ENCODE measurements at regions not wholly inside any gene's neighbourhood (a gene's known extent, or its start where the extent isn't known, plus 50 kb on each side); places are given as distances from the start of the nearest gene placed in this dataset.
A peak's percentile ranks its signal among the peaks of the same experiment; 100 is the strongest.

DNA sequence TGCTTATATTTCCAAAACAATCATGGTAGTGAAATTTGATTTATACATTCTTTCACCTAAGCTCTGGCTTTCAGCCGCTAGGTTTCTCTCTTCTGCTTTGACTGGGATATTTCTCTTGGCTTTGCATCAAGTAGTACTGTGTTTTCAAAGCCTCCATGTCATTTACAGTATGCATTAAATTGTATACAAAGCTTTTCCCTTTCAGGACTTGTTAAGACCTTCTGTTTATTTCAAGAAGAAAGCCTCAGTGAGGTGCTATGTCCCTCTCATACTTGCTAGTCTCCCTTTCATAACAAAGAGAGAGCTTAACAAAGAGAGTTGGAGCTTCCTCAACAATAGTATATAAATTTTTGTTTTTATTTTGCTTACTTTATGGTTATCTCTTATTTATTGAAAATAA is 84.2 kb upstream of the SLC25A26 start:
- TF ChIP-seq, protein P1, sequence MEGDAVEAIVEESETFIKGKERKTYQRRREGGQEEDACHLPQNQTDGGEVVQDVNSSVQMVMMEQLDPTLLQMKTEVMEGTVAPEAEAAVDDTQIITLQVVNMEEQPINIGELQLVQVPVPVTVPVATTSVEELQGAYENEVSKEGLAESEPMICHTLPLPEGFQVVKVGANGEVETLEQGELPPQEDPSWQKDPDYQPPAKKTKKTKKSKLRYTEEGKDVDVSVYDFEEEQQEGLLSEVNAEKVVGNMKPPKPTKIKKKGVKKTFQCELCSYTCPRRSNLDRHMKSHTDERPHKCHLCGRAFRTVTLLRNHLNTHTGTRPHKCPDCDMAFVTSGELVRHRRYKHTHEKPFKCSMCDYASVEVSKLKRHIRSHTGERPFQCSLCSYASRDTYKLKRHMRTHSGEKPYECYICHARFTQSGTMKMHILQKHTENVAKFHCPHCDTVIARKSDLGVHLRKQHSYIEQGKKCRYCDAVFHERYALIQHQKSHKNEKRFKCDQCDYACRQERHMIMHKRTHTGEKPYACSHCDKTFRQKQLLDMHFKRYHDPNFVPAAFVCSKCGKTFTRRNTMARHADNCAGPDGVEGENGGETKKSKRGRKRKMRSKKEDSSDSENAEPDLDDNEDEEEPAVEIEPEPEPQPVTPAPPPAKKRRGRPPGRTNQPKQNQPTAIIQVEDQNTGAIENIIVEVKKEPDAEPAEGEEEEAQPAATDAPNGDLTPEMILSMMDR (IDR thresholded peaks at IDR 0.05) = no peak
- no peak overlapping the region for H2AFZ ChIP-seq
- no peaks in the 10 kb centered on the region for H3K9me3 ChIP-seq (ENCODE audit: control insufficient read depth, low read length)

DNA sequence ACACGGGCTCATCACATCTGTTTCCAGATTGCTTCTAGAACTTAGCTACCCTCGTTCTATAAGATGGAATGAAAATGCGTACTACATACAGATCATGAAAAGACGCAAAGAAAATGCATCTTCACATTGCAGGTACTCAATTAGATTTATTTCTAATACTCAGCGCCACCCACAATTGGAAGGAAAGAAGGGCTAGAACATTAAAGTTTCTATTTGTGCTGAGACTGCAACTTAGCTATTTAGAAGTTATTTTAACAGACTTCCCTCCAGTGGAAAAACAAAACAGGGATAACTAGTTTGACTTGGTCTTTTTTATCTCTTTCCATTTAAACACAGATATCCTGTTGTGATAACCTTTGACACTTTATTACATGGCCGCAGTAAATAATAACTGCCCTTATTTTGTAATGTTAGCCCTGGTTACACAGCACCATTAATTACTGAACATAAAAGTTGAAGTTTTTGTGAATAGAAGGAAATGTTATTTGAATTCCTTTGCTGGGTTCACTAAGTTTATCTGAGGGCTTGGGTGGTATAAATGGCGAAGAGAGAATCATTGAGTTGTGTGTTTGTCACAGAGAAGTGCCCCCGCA is 86.9 kb upstream of the SLC25A26 start:
- no peaks in the 10 kb centered on the region for H3K36me3 ChIP-seq (ENCODE audit: control insufficient read depth, insufficient read depth, low read length)
- H3K27me3 ChIP-seq (ENCODE audit: control insufficient read depth, insufficient read depth, low read length) = no peaks in the 10 kb centered on the region
- H3K79me2 ChIP-seq = no peaks in the 10 kb centered on the region
- H2AFZ ChIP-seq = peak overlapping the region; percentile 4
- no peaks in the 10 kb centered on the region for H3K4me1 ChIP-seq
- TF ChIP-seq, protein P1 (IDR thresholded peaks at IDR 0.05) = no peak
- no peak overlapping the region for H3K4me3 ChIP-seq (ENCODE audit: low read depth, low read length)
- H3K27ac ChIP-seq = no peak overlapping the region
- H3K4me2 ChIP-seq (ENCODE audit: low read length) = no peak overlapping the region
- H3K9me3 ChIP-seq (ENCODE audit: control insufficient read depth, low read length) = no peaks in the 10 kb centered on the region
- no peak overlapping the region for H3K9ac ChIP-seq

More for the DNA sequence above, 84.2 kb upstream of the SLC25A26 start:
- Histone ChIP-seq H3K4me2 (ENCODE audit: low read length) (no peak overlapping the region), H3K9ac (no peak overlapping the region), H3K36me3 (ENCODE audit: control insufficient read depth, insufficient read depth, low read length) (no peaks in the 10 kb centered on the region), H3K4me1 (no peaks in the 10 kb centered on the region), H3K27me3 (ENCODE audit: control insufficient read depth, insufficient read depth, low read length) (no peaks in the 10 kb centered on the region), H3K4me3 (ENCODE audit: low read depth, low read length) (no peak overlapping the region), H3K79me2 (no peaks in the 10 kb centered on the region), H3K27ac (no peak overlapping the region)

GRCh38 chr3:66133050-66133757 is 87.6 kb upstream of the SLC25A26 start:
- no peaks in the 10 kb centered on the region for H3K9me3 ChIP-seq (ENCODE audit: control insufficient read depth, low read length)
- no peak overlapping the region for H3K9ac ChIP-seq
- TF ChIP-seq, protein P1 (IDR thresholded peaks at IDR 0.05) = no peak
- H2AFZ ChIP-seq = no peak overlapping the region
- H3K36me3 ChIP-seq (ENCODE audit: control insufficient read depth, insufficient read depth, low read length) = no peaks in the 10 kb centered on the region
- H3K4me2 ChIP-seq (ENCODE audit: low read length) = no peak overlapping the region
- no peaks in the 10 kb centered on the region for H3K79me2 ChIP-seq
- no peak overlapping the region for H3K27ac ChIP-seq
- no peaks in the 10 kb centered on the region for H3K4me1 ChIP-seq
- no peak overlapping the region for H3K4me3 ChIP-seq (ENCODE audit: low read depth, low read length)
- no peaks in the 10 kb centered on the region for H3K27me3 ChIP-seq (ENCODE audit: control insufficient read depth, insufficient read depth, low read length)

DNA sequence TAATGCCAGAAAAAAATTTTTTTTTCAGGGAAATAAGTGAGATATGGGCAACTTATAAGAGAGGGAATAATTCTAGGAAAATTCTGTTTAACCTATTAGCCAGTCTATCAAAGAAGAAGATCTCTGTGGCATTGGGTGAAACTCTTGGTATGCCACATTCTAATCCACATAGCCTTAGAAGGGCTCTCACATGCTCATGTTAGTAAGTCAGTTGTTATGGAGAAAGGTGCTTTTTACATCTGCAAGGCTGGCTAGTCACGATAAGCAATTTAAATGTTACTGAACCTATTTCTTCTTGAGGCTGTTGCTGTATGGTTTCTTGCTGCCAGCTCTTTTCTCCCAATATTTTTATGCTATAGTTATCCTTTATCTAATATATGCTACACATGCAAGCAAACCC is 89.9 kb upstream of the MAGI1 start:
- H3K9me3 ChIP-seq (ENCODE audit: control insufficient read depth, low read length) = no peaks in the 10 kb centered on the region
- H3K27me3 ChIP-seq (ENCODE audit: control insufficient read depth, insufficient read depth, low read length) = no peaks in the 10 kb centered on the region
- no peak overlapping the region for H3K4me3 ChIP-seq (ENCODE audit: low read depth, low read length)
- H3K9ac ChIP-seq = no peak overlapping the region
- no peak overlapping the region for H3K4me2 ChIP-seq (ENCODE audit: low read length)
- no peaks in the 10 kb centered on the region for H3K36me3 ChIP-seq (ENCODE audit: control insufficient read depth, insufficient read depth, low read length)
- no peaks in the 10 kb centered on the region for H3K4me1 ChIP-seq
- no peak overlapping the region for H2AFZ ChIP-seq
- TF ChIP-seq, protein P1 (IDR thresholded peaks at IDR 0.05) = no peak
- no peaks in the 10 kb centered on the region for H3K79me2 ChIP-seq
- H3K27ac ChIP-seq = no peak overlapping the region

GRCh38 chr3:66121318-66121717 is 82.6 kb upstream of the MAGI1 start:
- H3K27me3 ChIP-seq (ENCODE audit: control insufficient read depth, insufficient read depth, low read length) = no peaks in the 10 kb centered on the region
- H3K9me3 ChIP-seq (ENCODE audit: control insufficient read depth, low read length) = no peaks in the 10 kb centered on the region
- no peak overlapping the region for H3K4me2 ChIP-seq (ENCODE audit: low read length)
- H2AFZ ChIP-seq = no peak overlapping the region
- no peaks in the 10 kb centered on the region for H3K79me2 ChIP-seq
- no peak overlapping the region for H3K9ac ChIP-seq
- H3K4me3 ChIP-seq (ENCODE audit: low read depth, low read length) = no peak overlapping the region
- TF ChIP-seq, protein P1 (IDR thresholded peaks at IDR 0.05) = no peak
- no peaks in the 10 kb centered on the region for H3K36me3 ChIP-seq (ENCODE audit: control insufficient read depth, insufficient read depth, low read length)
- no peak overlapping the region for H3K27ac ChIP-seq
- peaks cover 2% of the 10 kb centered on the region for H3K4me1 ChIP-seq

Data from parathyroid adenoma (tissue), 2 donors.